Liver (tissue), 8 donors: ENCODE measurements at regions not wholly inside any gene's neighbourhood (a gene's known extent, or its start where the extent isn't known, plus 50 kb on each side); places are given as distances from the start of the nearest gene placed in this dataset.

ENCODE experiments used
- DNase-seq: peaks from one replicate; pipeline ENCODE4 v3.0.0-alpha.2; 2017; ENCODE audit warnings: low spot score
- H3K27ac ChIP-seq, 2 donors: one replicate each; pipeline ENCODE4 v1.7.0; 2013; ENCODE audit warnings: inconsistent platforms in 2 of 2, low read length in 2 of 2, control low read depth in 1 of 2, low read depth in 1 of 2, mild to moderate bottlenecking in 1 of 2
- H3K27me3 ChIP-seq, 4 donors: one replicate each; pipeline versions ENCODE4 v1.6.1 to v1.7.0; 2013; ENCODE audit warnings: low read length in 3 of 4, inconsistent platforms in 1 of 4, mild to moderate bottlenecking in 1 of 4, moderate library complexity in 1 of 4; ENCODE audit not compliant: control insufficient read depth in 4 of 4, insufficient read depth in 4 of 4
- H3K36me3 ChIP-seq, 4 donors: one replicate each; pipeline versions ENCODE4 v1.6.1 to v1.7.0; 2013; ENCODE audit warnings: low read length in 3 of 4, mild to moderate bottlenecking in 3 of 4, low read depth in 1 of 4, moderate library complexity in 1 of 4; ENCODE audit not compliant: control insufficient read depth in 4 of 4, insufficient read depth in 3 of 4
- H3K4me1 ChIP-seq, 4 donors: one replicate each; pipeline versions ENCODE4 v1.6.1 to v1.7.0; 2013; ENCODE audit warnings: low read length in 3 of 4, mild to moderate bottlenecking in 3 of 4, moderate library complexity in 1 of 4; ENCODE audit not compliant: control insufficient read depth in 4 of 4, insufficient read depth in 4 of 4
- H3K4me3 ChIP-seq, 3 donors: one replicate each; pipeline versions ENCODE4 v1.6.1 to v1.7.0; 2013; ENCODE audit warnings: low read length in 3 of 3, control low read depth in 1 of 3, low read depth in 1 of 3, mild to moderate bottlenecking in 1 of 3
- H3K9ac ChIP-seq, 2 donors: one replicate each; pipeline ENCODE4 v1.7.0; 2013; ENCODE audit warnings: low read length in 2 of 2, mild to moderate bottlenecking in 2 of 2, moderate library complexity in 2 of 2, control low read depth in 1 of 2, low read depth in 1 of 2
- H3K9me3 ChIP-seq, 4 donors: one replicate each; pipeline versions ENCODE4 v1.6.1 to v1.7.0; 2013; ENCODE audit warnings: low read length in 3 of 4; ENCODE audit not compliant: control insufficient read depth in 4 of 4
- CTCF ChIP-seq: fragments of 150-350 bp; IDR thresholded peaks from 2 replicates; pipeline ENCODE4 v1.5.1; 2017; ENCODE audit warnings: improper control_type of control experiment, low read depth, low read length; ENCODE audit not compliant: missing input control
- EGR1 ChIP-seq, 2 donors: IDR thresholded peaks; 2 replicates each; pipeline ENCODE4 v1.6.1; 2016 to 2018; ENCODE audit warnings: antibody characterized with exemption in 2 of 2, low read depth in 2 of 2
- FOXA1 ChIP-seq: IDR thresholded peaks from 2 replicates; pipeline ENCODE4 v1.6.1; 2016; ENCODE audit warnings: antibody characterized with exemption
- FOXA2 ChIP-seq: IDR thresholded peaks from 2 replicates; pipeline ENCODE4 v1.6.1; 2016; ENCODE audit warnings: antibody characterized with exemption
- JUND ChIP-seq, 2 donors: IDR thresholded peaks; 2 replicates each; pipeline ENCODE4 v1.6.1; 2016; ENCODE audit warnings: antibody characterized with exemption in 2 of 2
- MAX ChIP-seq: IDR thresholded peaks from 2 replicates; pipeline ENCODE4 v1.6.1; 2016; ENCODE audit warnings: antibody characterized with exemption
- NR2F2 ChIP-seq: IDR thresholded peaks from 2 replicates; pipeline ENCODE4 v1.6.1; 2016; ENCODE audit warnings: antibody characterized with exemption
- RAD21 ChIP-seq, 2 donors: IDR thresholded peaks; 2 replicates each; pipeline ENCODE4 v1.6.1; 2016; ENCODE audit warnings: antibody characterized with exemption in 2 of 2, mild to moderate bottlenecking in 2 of 2
- REST ChIP-seq: IDR thresholded peaks from 2 replicates; pipeline ENCODE4 v1.6.1; 2016; ENCODE audit warnings: antibody characterized with exemption, mild to moderate bottlenecking
- SP1 ChIP-seq: IDR thresholded peaks from 2 replicates; pipeline ENCODE4 v1.6.1; 2018; ENCODE audit warnings: antibody characterized with exemption, mild to moderate bottlenecking
- YY1 ChIP-seq: IDR thresholded peaks from 2 replicates; pipeline ENCODE4 v1.6.1; 2016; ENCODE audit warnings: antibody characterized with exemption, mild to moderate bottlenecking
- WGBS: extraction: QIAGEN DNeasy Blood & Tissue Kit; methylation state at CpG from one replicate; pipeline ENCODE4 v1.1.7; 2013; 5-methylcytosine and 5-hydroxymethylcytosine counted together
- TF ChIP-seq, protein P1 (sequence below): IDR thresholded peaks from 2 replicates; pipeline ENCODE4 v1.6.1; 2016; ENCODE audit warnings: antibody characterized with exemption
- TF ChIP-seq, protein P2 (sequence below): IDR thresholded peaks from 2 replicates; pipeline ENCODE4 v1.6.1; 2016; ENCODE audit warnings: antibody characterized with exemption
- donor health status: healthy.
- donor health status: healthy.
- donor health status: healthy.
- donor health status: healthy.
- donor health status: healthy.

GRCh38 chr2:172232708-172233396 lies 130.2 kb upstream of the DLX2 start (continued):
- no peak for TF ChIP-seq MAX
- TF ChIP-seq SP1 = no peak
- TF ChIP-seq, protein P1, sequence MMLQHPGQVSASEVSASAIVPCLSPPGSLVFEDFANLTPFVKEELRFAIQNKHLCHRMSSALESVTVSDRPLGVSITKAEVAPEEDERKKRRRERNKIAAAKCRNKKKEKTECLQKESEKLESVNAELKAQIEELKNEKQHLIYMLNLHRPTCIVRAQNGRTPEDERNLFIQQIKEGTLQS = no peak
- TF ChIP-seq JUND (IDR thresholded peaks at IDR 0.05) = no peak
- TF ChIP-seq YY1 = no peak
- no peak for TF ChIP-seq FOXA2

DNA sequence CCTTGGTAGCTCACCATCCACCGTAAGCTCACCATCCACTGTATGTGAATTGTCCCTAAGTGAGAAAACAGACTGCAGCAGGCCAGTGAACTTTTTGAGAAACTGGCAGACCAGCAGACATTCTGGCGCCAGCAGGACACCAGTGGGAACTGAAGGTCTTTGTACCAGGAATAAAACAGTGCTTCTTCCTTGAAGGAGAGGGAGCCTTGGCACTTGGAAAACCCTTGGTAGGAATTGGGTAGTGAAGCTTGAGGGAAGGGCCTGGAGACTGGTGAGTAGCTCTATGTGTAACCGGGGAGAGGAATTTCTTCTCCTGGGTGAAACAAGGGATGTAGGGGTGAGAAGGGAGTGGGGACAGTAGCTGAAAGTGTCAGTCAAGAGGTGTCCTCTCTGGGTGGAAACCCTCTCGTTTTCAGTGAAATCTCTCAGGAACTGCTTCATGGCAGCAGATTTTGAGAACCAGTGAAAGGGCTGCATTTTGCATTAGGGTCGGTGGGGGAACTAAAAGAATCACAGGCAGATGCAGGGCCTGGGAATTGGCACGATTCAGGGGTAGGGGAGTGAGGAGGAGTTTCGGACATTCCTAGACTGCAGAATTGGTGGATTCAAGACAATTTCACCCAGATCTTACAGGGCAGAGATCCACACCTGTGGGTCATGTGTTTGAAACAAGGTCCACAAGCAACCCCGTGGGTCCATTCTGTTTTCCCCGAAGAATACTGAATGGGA lies 131.5 kb upstream of the DLX2 start:
- no peak for DNase-seq
- 52% methylated on average over 9 of the region's 9 CpGs for WGBS
- peaks cover 0 to 18% (median 4%) of the 10 kb centered on the region in 4 donors for H3K27me3 ChIP-seq
- H3K36me3 ChIP-seq = no peaks in the 10 kb centered on the region
- H3K9ac ChIP-seq = no peak overlapping the region
- no peak overlapping the region for H3K27ac ChIP-seq
- no peak overlapping the region for H3K4me3 ChIP-seq
- H3K9me3 ChIP-seq = no peaks in the 10 kb centered on the region
- TF ChIP-seq NR2F2 (no peak), FOXA1 (no peak), RAD21 (IDR thresholded peaks at IDR 0.05) (no peak), CTCF (no peak), MAX (no peak), FOXA2 (no peak), EGR1 (IDR thresholded peaks at IDR 0.05; ENCODE audit: low read depth in 2 of 2) (no peak), SP1 (no peak), REST (no peak)
- TF ChIP-seq, protein P2, sequence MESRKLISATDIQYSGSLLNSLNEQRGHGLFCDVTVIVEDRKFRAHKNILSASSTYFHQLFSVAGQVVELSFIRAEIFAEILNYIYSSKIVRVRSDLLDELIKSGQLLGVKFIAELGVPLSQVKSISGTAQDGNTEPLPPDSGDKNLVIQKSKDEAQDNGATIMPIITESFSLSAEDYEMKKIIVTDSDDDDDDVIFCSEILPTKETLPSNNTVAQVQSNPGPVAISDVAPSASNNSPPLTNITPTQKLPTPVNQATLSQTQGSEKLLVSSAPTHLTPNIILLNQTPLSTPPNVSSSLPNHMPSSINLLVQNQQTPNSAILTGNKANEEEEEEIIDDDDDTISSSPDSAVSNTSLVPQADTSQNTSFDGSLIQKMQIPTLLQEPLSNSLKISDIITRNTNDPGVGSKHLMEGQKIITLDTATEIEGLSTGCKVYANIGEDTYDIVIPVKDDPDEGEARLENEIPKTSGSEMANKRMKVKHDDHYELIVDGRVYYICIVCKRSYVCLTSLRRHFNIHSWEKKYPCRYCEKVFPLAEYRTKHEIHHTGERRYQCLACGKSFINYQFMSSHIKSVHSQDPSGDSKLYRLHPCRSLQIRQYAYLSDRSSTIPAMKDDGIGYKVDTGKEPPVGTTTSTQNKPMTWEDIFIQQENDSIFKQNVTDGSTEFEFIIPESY = no peak
- peaks cover 5 to 11% (median 7%) of the 10 kb centered on the region in 4 donors for H3K4me1 ChIP-seq
